SK-N-SH treated with all-trans-retinoic acid at 6 μM for 48 hours (cell line): ENCODE measurements at regions not wholly inside any gene's neighbourhood (a gene's known extent, or its start where the extent isn't known, plus 50 kb on each side); places are given as distances from the start of the nearest gene placed in this dataset.

Experiments
- ARNTL ChIP-seq: fragments of 450-650 bp; formaldehyde crosslinking; IDR thresholded peaks from 2 replicates; pipeline ENCODE4 v1.5.0; 2020; ENCODE audit warnings: low read depth, mild to moderate bottlenecking, moderate library complexity, borderline replicate concordance
- OSR1 ChIP-seq: fragments of 250-450 bp; sonication (Bioruptor Pico); IDR thresholded peaks from 2 replicates; pipeline ENCODE4 v1.8.0; 2022; ENCODE audit warnings: moderate library complexity, mild to moderate bottlenecking, inconsistent platforms
- PPARA ChIP-seq: fragments of 250-450 bp; sonication (Bioruptor Pico); IDR thresholded peaks from 2 replicates; pipeline ENCODE4 v1.5.0; 2020; ENCODE audit warnings: mild to moderate bottlenecking, borderline replicate concordance
- SNAI2 ChIP-seq: fragments of 250-450 bp; sonication (Bioruptor Pico); IDR thresholded peaks from 2 replicates; pipeline ENCODE4 v1.5.0; 2020; ENCODE audit warnings: mild to moderate bottlenecking, moderate library complexity
- ZFP30 ChIP-seq: fragments of 450-650 bp; formaldehyde crosslinking; IDR thresholded peaks from 2 replicates; pipeline ENCODE4 v1.5.0; 2022; ENCODE audit warnings: mild to moderate bottlenecking, moderate library complexity
- ZNF70 ChIP-seq: fragments of 450-650 bp; formaldehyde crosslinking; IDR thresholded peaks from 2 replicates; pipeline ENCODE4 v1.5.0; 2020; ENCODE audit warnings: mild to moderate bottlenecking, moderate library complexity
- ZNF8 ChIP-seq: fragments of 450-650 bp; formaldehyde crosslinking; IDR thresholded peaks from 2 replicates; pipeline ENCODE4 v1.5.0; 2020; ENCODE audit warnings: mild to moderate bottlenecking, moderate library complexity
- TF ChIP-seq, protein P1 (sequence below): fragments of 250-450 bp; sonication (Bioruptor Pico); IDR thresholded peaks from 2 replicates; pipeline ENCODE4 v1.8.0; 2020; ENCODE audit warnings: mild to moderate bottlenecking, moderate library complexity, borderline replicate concordance
- TF ChIP-seq, protein P2 (sequence below): fragments of 250-450 bp; sonication (Bioruptor Pico); IDR thresholded peaks from 2 replicates; pipeline ENCODE4 v1.5.1; 2021; ENCODE audit warnings: mild to moderate bottlenecking, moderate library complexity

DNA sequence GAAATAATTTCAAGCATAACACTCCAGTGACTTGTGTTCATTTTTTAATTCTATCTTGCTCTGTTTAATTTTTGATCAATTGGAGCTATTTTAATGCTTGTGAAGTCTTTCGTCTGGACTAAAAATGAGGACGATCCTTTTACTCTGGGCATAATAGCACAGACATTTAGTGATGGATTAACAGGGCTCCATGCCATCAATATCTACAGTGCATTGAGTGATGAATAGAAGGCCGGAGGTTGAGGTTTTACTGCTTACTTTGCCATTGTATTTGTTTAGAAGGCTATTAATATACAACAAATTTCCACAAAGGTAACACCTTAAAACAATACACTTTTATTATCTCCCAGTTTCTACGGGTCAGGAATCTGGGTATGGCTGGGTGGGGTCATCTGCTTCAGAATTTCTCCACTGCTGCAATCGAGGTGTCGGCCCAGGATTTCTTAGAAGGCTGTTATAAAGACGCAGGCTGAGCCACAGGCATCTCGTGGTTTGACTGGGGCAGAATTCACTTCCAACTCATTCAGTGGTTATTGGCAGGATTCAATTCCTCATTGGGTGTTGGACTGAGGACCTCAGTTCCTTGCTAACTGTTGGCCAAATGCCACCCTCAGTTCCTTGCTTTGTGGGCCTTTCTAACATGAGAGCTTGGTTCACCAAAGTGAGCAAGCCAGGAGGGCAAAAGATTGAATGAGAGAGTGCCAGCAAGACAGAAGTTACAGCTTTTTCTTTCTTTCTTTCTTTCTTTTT is 265.4 kb upstream of the VLDLR start:
- no peak for TF ChIP-seq ZNF8 (CRISPR knock-in tag)
- TF ChIP-seq, protein P1, sequence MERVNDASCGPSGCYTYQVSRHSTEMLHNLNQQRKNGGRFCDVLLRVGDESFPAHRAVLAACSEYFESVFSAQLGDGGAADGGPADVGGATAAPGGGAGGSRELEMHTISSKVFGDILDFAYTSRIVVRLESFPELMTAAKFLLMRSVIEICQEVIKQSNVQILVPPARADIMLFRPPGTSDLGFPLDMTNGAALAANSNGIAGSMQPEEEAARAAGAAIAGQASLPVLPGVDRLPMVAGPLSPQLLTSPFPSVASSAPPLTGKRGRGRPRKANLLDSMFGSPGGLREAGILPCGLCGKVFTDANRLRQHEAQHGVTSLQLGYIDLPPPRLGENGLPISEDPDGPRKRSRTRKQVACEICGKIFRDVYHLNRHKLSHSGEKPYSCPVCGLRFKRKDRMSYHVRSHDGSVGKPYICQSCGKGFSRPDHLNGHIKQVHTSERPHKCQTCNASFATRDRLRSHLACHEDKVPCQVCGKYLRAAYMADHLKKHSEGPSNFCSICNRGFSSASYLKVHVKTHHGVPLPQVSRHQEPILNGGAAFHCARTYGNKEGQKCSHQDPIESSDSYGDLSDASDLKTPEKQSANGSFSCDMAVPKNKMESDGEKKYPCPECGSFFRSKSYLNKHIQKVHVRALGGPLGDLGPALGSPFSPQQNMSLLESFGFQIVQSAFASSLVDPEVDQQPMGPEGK (CRISPR knock-in tag): no peak
- no peak for TF ChIP-seq SNAI2 (CRISPR knock-in tag)
- no peak for TF ChIP-seq OSR1 (CRISPR knock-in tag)
- TF ChIP-seq ARNTL: no peak
- TF ChIP-seq PPARA (CRISPR knock-in tag): no peak
- TF ChIP-seq, protein P2, sequence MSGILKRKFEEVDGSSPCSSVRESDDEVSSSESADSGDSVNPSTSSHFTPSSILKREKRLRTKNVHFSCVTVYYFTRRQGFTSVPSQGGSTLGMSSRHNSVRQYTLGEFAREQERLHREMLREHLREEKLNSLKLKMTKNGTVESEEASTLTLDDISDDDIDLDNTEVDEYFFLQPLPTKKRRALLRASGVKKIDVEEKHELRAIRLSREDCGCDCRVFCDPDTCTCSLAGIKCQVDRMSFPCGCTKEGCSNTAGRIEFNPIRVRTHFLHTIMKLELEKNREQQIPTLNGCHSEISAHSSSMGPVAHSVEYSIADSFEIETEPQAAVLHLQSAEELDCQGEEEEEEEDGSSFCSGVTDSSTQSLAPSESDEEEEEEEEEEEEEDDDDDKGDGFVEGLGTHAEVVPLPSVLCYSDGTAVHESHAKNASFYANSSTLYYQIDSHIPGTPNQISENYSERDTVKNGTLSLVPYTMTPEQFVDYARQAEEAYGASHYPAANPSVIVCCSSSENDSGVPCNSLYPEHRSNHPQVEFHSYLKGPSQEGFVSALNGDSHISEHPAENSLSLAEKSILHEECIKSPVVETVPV (CRISPR knock-in tag): no peak
- TF ChIP-seq ZFP30: no peak
- TF ChIP-seq ZNF70 (CRISPR knock-in tag): no peak
